Esophagus squamous epithelium (tissue), 5 donors: ENCODE measurements at regions not wholly inside any gene's neighbourhood (a gene's known extent, or its start where the extent isn't known, plus 50 kb on each side); places are given as distances from the start of the nearest gene placed in this dataset.

Experiments
- DNase-seq: peaks from one replicate; lab custom pipeline; 2025; lab: John Stamatoyannopoulos, UW
- H3K27ac ChIP-seq, 4 donors: fragments of 200-600 bp; sonication (generic); one replicate each; pipeline ENCODE4 v1.5.1; 2016 to 2019; ENCODE audit warnings: mild to moderate bottlenecking in 1 of 4
- H3K27me3 ChIP-seq, 4 donors: fragments of 200-600 bp; sonication (generic); 1 replicate in 3 of 4; 2 replicates in 1 of 4; pipeline versions ENCODE4 v1.5.1 to v1.6.0; 2017 to 2021; ENCODE audit warnings: antibody characterized with exemption in 1 of 4
- H3K36me3 ChIP-seq, 3 donors: fragments of 200-600 bp; sonication (generic); one replicate each; pipeline ENCODE4 v1.5.1; 2016 to 2019
- H3K4me1 ChIP-seq, 3 donors: fragments of 200-600 bp; sonication (generic); one replicate each; pipeline ENCODE4 v1.5.1; 2017 to 2019
- H3K4me3 ChIP-seq, 4 donors: fragments of 200-600 bp; sonication (generic); 1 replicate in 3 of 4; 2 replicates in 1 of 4; pipeline ENCODE4 v1.5.1; 2016 to 2019; ENCODE audit warnings: mild to moderate bottlenecking in 2 of 4, moderate library complexity in 1 of 4
- H3K9me3 ChIP-seq, 3 donors: fragments of 200-600 bp; sonication (generic); one replicate each; pipeline ENCODE4 v1.5.1; 2016 to 2019
- POLR2A ChIP-seq, 4 donors: fragments of 450-650 bp; IDR thresholded peaks; one replicate each; pipeline ENCODE4 v1.6.1; 2017; ENCODE audit warnings: antibody characterized with exemption in 4 of 4, mild to moderate bottlenecking in 4 of 4, moderate library complexity in 3 of 4
- WGBS, 2 donors: methylation state at CpG; one replicate each; pipeline ENCODE4 v1.1.5; 2018; 5-methylcytosine and 5-hydroxymethylcytosine counted together
- intact Hi-C: fragments of 100-400 bp; cut with DNase I; formaldehyde crosslinking; loops from one replicate; pipeline ENCODE4 v1.15.0; 2022
- TF ChIP-seq, protein P1 (sequence below), 6 experiments: fragments of 450-650 bp in 4 of 6; fragments of 200-600 bp in 2 of 6; sonication (generic) in 2 of 6; IDR thresholded peaks; one replicate each; pipeline ENCODE4 v1.5.1; 2016 to 2019; ENCODE audit warnings: antibody characterized with exemption in 6 of 6, mild to moderate bottlenecking in 4 of 6, moderate library complexity in 4 of 6
- donor health status: DM: yes; HTN: yes; CAD: no.

GRCh38 chr5:67334373-67334772 lies 137.8 kb upstream of the CD180 start:
- intact Hi-C loops: no loop called here
- 55 to 80% methylated on average over 1 of the region's 1 CpG for WGBS, 2 donors
- Histone ChIP-seq H3K4me3 (no peak overlapping the region), H3K27me3 (no peaks in the 10 kb centered on the region), H3K4me1 (no peaks in the 10 kb centered on the region), H3K9me3 (no peaks in the 10 kb centered on the region), H3K27ac (no peak overlapping the region), H3K36me3 (no peaks in the 10 kb centered on the region)
- DNase-seq: no peak
- TF ChIP-seq, protein P1, sequence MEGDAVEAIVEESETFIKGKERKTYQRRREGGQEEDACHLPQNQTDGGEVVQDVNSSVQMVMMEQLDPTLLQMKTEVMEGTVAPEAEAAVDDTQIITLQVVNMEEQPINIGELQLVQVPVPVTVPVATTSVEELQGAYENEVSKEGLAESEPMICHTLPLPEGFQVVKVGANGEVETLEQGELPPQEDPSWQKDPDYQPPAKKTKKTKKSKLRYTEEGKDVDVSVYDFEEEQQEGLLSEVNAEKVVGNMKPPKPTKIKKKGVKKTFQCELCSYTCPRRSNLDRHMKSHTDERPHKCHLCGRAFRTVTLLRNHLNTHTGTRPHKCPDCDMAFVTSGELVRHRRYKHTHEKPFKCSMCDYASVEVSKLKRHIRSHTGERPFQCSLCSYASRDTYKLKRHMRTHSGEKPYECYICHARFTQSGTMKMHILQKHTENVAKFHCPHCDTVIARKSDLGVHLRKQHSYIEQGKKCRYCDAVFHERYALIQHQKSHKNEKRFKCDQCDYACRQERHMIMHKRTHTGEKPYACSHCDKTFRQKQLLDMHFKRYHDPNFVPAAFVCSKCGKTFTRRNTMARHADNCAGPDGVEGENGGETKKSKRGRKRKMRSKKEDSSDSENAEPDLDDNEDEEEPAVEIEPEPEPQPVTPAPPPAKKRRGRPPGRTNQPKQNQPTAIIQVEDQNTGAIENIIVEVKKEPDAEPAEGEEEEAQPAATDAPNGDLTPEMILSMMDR (IDR thresholded peaks at IDR 0.05): no peak
- no peak for TF ChIP-seq POLR2A (IDR thresholded peaks at IDR 0.05)

- no peak overlapping the region for H3K4me3 ChIP-seq
- no peaks in the 10 kb centered on the region for H3K9me3 ChIP-seq
- no peaks in the 10 kb centered on the region for H3K36me3 ChIP-seq
- DNase-seq: no peak
- WGBS, 2 donors: 56 to 63% methylated on average over 2 of the region's 2 CpGs
- TF ChIP-seq POLR2A (IDR thresholded peaks at IDR 0.05): no peak
- TF ChIP-seq, protein P1 (IDR thresholded peaks at IDR 0.05): no peak
- no peaks in the 10 kb centered on the region for H3K4me1 ChIP-seq
- intact Hi-C loops: no loop called here
- no peak overlapping the region for H3K27ac ChIP-seq
- no peaks in the 10 kb centered on the region for H3K27me3 ChIP-seq
Measured at GRCh38 chr5:67333171-67333570, 136.6 kb upstream of the CD180 start.

DNA sequence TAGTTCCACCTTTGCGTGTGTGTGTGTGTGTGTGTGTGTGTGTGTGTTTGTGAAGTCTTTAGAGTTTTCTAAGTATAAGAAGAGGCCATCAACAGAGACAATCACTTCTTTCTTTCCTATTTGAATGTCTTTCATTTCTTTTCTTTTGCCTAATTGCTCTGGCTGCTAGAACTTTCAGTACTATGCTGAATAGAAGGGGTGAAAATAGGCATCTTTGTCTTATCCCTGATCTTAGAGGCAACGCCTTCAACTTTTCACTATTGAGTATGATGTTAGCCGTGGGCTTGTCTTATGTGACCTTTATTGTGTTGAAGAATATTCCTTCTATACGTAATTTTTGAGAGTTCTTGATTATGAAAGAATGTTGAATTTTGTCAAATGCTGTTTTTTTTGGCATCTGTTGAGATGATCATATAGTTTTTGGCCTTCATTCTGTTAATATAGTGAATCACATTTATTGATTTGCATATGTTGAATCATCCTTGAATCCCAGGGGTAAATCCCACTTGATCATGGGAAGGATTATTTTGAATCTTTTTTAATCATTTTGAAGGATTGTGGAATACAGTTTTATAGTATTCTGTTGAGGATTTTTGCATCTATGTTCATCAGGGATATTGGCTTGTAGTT lies 134.8 kb upstream of the CD180 start:
- 50 to 65% methylated on average over 4 of the region's 4 CpGs for WGBS, 2 donors
- intact Hi-C loops: no loop called here
- TF ChIP-seq POLR2A (IDR thresholded peaks at IDR 0.05): no peak
- TF ChIP-seq, protein P1 (IDR thresholded peaks at IDR 0.05): no peak

GRCh38 chr5:67319935-67320725 lies 123.5 kb upstream of the CD180 start:
- H3K27me3 ChIP-seq: no peaks in the 10 kb centered on the region
- intact Hi-C loops: no loop called here

More for the DNA sequence above, 134.8 kb upstream of the CD180 start:
- no peaks in the 10 kb centered on the region for H3K9me3 ChIP-seq
- H3K27ac ChIP-seq: no peak overlapping the region
- no peaks in the 10 kb centered on the region for H3K36me3 ChIP-seq
- no peak overlapping the region for H3K4me3 ChIP-seq
- H3K4me1 ChIP-seq: no peaks in the 10 kb centered on the region
- no peak for DNase-seq
- no peaks in the 10 kb centered on the region for H3K27me3 ChIP-seq

More at GRCh38 chr5:67319935-67320725, 123.5 kb upstream of the CD180 start:
- no peak for DNase-seq
- no peak for TF ChIP-seq POLR2A (IDR thresholded peaks at IDR 0.05)
- TF ChIP-seq, protein P1 (IDR thresholded peaks at IDR 0.05): no peak
- H3K4me3 ChIP-seq: no peak overlapping the region
- WGBS, 2 donors: 92 to 98% methylated on average over 3 of the region's 3 CpGs
- peaks cover 0 to 11% (median 7%) of the 10 kb centered on the region in 3 donors for H3K4me1 ChIP-seq
- no peaks in the 10 kb centered on the region for H3K36me3 ChIP-seq
- no peaks in the 10 kb centered on the region for H3K9me3 ChIP-seq
- no peak overlapping the region for H3K27ac ChIP-seq
